HG02571 (cell line): ENCODE measurements at regions not wholly inside any gene's neighbourhood (a gene's known extent, or its start where the extent isn't known, plus 50 kb on each side); places are given as distances from the start of the nearest gene placed in this dataset.

Experiments
- ATAC-seq: cut with Tn5 transposase; IDR thresholded peaks from one replicate; pipeline ENCODE4 v1.9.1; 2021; ENCODE audit warnings: mild to moderate bottlenecking, moderate library complexity; ENCODE audit not compliant: unreplicated experiment

DNA sequence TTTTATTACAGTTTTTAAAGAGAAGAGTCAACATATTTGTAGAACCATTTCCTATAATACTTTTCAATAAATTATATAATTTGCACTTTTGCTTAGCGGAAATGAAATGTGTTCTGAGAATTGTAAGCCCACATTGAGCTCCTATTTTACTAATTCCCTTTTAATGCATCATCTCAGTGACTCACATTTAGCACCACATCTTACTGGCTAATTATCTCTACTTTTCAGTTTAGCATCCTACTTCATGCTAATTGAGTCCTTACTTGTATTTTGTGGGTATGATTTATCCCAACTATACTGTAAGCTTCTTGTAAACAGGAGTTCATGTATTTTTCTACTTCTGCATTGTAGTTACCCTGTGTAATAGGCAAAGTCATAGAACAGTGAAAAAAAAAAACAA lies 67.5 kb downstream of the TMX1 start:
- ATAC-seq: no peak

DNA sequence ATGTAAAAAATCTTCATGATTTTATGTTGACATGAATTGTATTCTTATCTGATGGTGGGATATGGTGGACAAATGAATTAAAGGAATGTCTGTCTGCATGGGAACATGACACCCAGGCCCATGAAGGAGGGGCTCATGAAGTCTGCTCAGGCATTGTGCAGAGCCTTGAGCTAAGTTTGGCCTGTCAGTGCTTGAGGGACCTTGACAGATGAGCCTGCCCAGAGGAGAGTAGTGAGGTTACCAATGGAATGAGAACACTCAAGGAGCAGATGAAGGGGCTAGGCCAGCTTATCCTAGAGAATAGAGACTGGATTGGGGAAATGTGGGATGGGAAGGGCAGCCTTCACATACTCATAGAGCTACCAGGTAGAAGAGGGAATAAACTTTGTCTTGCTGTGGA lies 68.8 kb downstream of the TMX1 start:
- no peak for ATAC-seq

DNA sequence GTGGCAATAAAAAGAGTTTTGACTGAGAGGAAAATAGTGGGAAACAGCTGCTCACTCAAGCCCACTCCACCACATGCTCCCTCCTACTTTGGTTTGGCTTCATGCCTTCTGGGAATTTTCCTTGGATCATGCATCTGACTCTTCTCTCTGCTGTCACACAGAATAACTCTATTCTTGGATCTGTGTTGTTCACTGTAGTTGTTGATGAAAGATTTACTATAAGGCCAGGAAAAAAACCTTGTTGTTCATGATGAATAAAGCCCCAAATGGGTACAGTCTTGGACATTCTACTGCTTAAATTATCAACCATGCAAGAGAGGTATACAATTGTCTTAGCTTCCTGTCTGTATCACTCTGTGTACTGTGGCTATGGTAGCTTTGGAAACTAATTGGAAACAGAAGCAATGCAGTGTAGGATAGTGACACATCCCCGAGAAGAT lies 70.5 kb downstream of the TMX1 start:
- ATAC-seq: no peak

- no peak for ATAC-seq
Observed at GRCh38 chr14:51314321-51315015, 74.4 kb downstream of the TMX1 start.

DNA sequence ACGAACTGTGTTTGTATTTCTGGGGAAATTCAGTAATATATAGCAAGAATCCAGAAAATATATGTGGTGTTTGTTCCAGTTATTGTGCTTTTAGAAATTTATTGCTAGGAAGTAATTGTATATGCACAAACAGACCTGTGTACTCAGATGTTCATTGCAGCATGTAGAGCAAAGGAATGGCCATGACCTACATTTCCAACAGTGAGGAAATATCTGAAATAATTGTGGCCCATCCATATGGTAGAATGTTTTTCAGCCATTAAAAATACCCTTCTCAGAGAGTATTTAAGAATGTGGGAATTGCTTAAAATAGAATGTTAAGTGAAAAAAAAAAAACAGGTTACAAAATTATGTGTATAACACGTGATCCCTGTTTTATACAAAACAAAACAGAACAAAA lies 77.3 kb downstream of the TMX1 start:
- no peak for ATAC-seq

DNA sequence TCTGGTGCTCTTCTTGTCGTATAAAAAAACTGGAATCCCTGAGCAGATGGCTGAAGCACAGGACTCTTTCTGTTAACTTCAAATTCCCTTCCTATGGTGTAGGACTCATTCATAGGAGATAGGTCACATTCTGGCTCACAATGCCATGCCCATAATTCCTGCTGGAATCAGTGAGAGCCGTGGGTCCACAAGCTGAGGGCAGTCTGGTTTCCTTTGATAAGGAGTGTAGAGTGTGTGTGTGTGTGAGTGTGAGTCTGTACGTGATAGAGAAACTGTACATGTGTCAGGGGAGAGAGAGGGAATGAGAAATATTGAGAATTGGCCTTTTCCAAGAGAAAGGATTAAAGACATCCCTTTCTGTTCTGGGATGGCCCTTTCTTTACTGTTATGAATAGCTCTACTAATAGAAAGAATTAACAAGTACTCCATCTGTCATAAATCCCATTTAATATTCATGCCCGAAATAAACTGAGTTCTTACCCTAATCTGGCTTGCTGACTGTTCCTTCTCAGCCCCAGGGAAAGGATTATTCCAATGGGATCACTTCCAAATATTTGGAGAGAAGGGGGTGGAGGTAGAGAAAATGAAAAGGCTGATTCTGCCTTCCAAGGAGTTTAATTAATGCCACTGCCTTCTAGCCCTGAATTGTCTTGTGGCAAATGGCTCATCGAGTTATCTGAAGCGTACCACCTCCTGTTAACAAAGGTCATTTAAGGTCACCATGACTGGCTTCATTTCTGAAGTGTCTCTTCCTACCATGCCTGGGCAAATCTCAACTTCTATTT lies 79.0 kb downstream of the TMX1 start:
- ATAC-seq: no peak

GRCh38 chr14:51321036-51321435 lies 81.0 kb downstream of the TMX1 start:
- ATAC-seq: no peak

DNA sequence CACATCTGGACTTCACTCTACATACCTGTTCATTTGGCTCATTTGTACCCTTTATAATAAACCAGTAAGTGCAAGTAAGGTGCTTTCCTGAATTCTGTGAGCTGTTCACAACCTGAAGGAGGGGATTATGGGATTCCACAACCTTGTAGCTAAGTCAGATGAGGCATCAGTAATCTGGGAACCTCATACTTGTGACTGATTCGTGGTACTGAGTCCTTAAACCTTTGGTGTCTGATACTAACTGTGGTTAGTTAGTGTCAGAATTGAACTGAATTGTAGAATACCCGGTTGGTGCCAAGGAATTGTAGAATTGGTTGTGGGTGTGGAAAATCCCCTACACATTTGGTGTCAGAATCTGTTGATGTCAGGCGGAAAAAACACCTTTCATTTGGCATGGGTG lies 83.4 kb downstream of the TMX1 start:
- ATAC-seq: no peak

GRCh38 chr14:51327376-51327775 lies 87.3 kb downstream of the TMX1 start:
- no peak for ATAC-seq

DNA sequence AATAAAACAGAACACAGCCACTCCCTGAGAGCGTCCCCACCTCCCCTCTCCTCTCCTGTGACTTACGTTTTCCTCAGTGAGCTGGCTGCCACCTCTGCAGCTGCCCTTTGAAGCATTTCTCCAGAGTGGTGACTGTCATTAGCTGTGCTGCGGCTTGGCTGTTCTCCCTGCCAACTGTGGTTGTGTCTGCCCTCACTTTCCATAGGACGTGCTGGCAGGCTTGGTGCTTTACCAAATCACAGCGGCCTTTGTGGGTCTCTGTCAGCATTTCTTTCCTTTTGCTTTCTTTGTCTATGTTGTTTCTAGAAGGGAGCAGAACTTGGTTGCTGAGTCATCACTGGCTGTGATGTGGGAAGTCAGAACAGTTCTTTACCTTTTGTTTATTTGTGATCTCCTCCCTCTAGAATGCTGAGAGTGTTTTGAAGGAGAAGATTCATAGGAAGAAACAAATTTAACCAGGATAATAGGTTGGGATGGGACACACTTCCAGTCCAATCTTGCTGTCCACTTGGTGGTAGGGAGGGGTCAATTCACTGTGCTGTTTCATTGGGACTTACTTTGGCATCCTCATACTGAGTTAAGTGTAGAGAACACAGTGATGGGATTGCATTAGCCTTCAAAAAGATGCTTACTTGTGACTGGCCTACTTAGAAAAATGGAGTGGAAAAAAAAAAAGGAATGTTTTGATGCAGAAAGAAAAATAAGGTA lies 88.2 kb downstream of the TMX1 start:
- no peak for ATAC-seq

- ATAC-seq: no peak
Observed at GRCh38 chr14:51328772-51329353, 88.8 kb downstream of the TMX1 start.

GRCh38 chr14:51331486-51332367 lies 91.7 kb downstream of the TMX1 start:
- no peak for ATAC-seq

DNA sequence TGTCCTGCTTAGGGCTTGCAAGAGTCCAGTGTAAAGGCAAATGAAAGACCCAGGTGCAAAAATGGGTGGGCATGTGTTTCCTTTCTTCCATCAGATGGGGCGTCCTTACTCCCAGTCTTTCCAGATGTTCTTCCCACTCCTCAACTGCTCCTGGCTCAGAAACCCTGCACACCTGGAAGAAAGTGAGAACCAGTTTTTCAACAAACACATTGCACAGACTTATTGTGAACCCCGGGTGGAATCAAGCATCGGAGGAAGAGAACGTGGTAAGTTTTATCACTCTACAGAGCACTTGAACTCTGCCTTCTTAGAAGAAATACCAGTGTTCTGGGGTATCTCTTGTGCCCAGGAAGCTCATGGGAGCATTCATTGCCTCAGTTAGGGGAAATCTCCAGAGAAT lies 93.3 kb downstream of the TMX1 start:
- no peak for ATAC-seq

DNA sequence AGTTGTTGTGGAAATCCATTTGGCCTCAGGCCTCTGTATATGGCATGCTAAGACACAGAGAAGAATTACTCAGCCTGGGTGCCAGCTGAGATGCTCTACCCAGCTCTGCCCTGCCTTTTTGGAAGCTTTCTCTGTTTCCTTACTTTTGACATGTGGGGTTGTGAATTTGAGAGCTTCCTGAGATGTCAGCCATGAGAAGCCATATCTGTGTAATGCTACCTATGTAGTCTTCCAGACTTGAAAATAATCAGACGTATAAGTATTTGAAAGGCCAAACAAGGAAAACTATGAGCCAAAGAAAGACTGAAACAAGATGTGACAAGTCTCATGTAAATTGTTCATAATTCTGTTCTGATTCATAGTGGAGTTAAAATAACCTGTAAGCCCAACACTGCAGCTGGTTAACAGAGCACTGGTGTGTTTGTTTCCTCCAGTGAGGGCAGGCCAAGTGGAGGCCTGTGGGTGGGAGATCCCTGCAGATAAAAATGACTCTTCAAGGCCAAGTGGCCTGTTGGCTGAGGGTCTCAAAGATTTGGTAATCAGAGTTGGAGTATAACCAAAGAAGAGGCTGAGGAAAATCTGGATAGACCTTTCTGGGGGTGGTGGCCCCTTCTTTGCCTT lies 94.0 kb downstream of the TMX1 start:
- ATAC-seq: no peak

DNA sequence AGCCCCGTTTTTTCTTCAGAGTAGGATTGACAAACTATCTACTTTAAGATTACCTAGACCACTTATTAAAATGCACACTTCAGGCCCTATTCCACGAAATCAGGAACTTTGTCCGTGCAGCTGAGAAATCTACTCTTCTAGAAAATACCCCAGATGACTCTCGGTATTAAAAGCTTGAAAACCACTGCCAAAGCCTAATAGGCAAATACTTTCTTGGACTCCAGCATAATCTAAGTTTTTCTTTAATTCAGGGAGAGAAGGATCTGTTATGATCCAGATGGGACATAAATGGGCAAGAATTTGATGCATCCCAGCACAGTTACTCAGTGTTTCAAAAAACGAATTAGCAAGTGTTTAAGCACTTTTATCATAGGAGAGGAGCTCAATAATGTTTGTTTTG lies 94.5 kb downstream of the TMX1 start:
- ATAC-seq: no peak

DNA sequence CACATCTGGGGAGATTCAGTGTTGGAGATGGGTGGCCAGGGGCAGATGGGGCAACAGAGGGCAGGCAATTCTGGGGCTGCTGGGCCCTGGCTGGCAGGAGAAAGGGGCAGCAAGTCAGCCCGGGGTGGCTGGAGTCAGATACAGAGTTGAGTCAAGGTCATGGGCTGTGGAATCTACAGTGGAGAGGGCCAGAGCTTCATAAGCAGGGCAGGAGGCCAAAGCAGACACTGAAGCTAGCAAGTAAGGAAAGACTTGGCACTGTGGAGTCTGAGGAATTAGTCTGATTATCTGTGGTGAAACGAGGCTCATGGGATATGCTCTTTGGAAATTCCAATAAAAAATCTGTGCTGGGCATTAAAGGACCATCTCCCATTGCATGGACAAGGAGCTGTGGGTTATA lies 95.5 kb downstream of the TMX1 start:
- no peak for ATAC-seq

- no peak for ATAC-seq
Observed at GRCh38 chr14:51335961-51336723, 96.1 kb downstream of the TMX1 start.

DNA sequence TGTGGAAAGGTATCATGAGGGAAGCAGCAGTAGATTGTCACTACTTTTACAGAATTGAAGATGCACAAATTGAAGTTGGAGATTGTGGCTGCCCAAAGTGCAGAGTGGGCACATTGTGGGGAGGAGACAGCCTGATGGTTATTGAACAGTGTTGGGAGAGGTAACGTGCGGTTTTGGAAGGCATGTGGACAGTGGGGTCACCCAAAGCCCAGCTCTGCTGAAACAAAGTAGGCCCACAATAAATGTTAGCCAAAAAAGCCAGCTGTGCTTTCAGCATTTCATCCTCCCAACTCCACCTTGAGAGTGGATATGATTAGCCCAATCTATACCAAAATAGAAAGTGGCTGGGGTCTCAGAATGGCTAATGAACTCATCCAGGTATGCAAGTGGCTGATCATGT lies 96.7 kb downstream of the TMX1 start:
- no peak for ATAC-seq

DNA sequence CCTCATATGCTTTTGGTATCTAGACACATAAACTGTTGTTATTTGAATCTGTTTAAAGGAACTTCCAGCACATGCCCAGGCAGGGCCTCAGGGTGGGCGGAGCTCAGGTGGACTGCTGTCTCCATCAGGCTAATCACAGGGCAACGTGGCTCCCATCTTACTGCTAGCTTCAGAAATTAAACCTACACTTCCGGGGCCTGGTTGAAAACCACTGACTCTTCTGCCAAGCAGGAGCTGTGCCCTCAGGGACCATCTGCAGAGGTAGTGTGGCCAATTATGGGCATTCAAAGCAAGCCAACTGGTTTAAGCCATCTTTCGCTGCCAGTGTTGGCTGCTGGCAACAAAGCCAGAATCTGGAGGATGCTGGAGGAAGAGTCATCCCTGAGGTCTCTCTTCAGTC lies 97.5 kb downstream of the TMX1 start:
- no peak for ATAC-seq
